GM12892 (cell line): ENCODE measurements at regions not wholly inside any gene's neighbourhood (a gene's known extent, or its start where the extent isn't known, plus 50 kb on each side); places are given as distances from the start of the nearest gene placed in this dataset.

ENCODE experiments used
- DNase-seq: peaks from one replicate; pipeline ENCODE4 v3.0.0; 2011; ENCODE audit not compliant: insufficient read length
- FAIRE-seq: peaks from 2 replicates; lab custom pipeline; 2011; peaks lifted over from hg19 to GRCh38; lab: Jason Lieb, UNC
- POLR2A ChIP-seq: IDR thresholded peaks from 2 replicates; pipeline ENCODE4 v1.6.1; 2011; ENCODE audit warnings: low read depth, low read length, control low read depth
- POLR2AphosphoS5 ChIP-seq: IDR thresholded peaks from 2 replicates; pipeline ENCODE4 v1.6.1; 2011; ENCODE audit warnings: low read depth, low read length, control low read depth
- TAF1 ChIP-seq: IDR thresholded peaks from 2 replicates; pipeline ENCODE4 v1.6.1; 2011; ENCODE audit warnings: low read depth, mild to moderate bottlenecking, control low read depth, low read length, borderline replicate concordance

DNA sequence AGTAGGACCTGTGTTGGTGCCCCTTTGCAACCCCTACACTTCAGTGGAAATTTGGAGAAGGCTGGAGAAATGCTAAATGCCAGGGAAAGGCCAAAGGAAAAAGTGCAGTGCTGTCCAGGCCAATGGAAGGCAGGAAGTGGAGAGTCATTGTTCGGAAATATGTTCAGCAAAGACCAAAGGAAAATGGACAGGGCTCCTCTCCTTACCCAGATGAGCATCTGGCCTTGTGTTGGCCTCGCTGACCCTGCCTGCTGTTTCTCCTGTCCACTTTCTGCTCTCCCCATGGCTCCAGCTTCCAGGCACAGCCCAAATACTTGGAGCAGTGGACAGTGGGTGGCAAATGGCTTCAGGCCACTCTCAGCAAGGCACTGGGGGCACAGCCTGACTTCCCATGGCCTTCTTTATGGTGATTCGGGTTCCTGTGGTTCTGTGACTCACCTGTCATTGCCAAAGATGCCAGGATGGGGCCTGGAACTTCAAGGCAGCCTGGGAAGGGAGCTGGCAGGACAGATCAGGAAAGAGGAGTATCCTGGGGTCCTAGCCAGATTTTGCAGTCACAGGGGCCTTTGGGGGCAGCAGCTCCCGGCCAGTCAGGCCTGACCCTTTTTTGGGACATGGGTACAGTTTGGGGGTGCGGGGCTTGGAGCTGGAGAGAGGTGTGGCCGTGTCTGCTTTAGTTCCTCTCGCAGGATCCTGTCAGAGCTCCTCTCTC lies 190.9 kb upstream of the SLC24A3 start:
- FAIRE-seq (no peak), DNase-seq (no peak)
- TF ChIP-seq POLR2A (no peak), TAF1 (no peak), POLR2AphosphoS5 (no peak)

DNA sequence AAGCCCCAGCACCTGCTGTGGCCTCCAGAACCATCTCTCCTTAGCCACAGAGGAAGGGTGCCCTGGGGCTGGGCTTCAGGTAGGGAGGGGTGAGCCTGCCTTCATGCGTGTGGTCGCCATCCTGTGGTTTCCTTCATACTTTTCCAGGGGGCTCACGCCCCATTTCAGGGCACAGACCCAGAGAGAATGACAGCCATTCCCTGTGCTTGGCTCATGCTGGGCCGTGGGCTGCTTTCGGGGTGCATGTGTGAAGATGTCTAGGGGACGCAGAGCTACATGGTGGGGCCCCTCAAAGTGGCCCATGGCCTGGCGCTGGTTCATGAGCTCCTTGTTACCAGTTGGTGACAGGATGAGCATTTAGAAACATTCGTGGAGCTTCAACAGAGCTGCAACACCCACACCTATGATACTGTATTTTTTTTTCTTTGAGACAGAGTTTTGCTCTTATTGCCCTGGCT lies 190.3 kb upstream of the SLC24A3 start:
- FAIRE-seq (no peak), DNase-seq (no peak)
- TF ChIP-seq POLR2A = no peak
- TF ChIP-seq POLR2AphosphoS5 = no peak
- no peak for TF ChIP-seq TAF1

DNA sequence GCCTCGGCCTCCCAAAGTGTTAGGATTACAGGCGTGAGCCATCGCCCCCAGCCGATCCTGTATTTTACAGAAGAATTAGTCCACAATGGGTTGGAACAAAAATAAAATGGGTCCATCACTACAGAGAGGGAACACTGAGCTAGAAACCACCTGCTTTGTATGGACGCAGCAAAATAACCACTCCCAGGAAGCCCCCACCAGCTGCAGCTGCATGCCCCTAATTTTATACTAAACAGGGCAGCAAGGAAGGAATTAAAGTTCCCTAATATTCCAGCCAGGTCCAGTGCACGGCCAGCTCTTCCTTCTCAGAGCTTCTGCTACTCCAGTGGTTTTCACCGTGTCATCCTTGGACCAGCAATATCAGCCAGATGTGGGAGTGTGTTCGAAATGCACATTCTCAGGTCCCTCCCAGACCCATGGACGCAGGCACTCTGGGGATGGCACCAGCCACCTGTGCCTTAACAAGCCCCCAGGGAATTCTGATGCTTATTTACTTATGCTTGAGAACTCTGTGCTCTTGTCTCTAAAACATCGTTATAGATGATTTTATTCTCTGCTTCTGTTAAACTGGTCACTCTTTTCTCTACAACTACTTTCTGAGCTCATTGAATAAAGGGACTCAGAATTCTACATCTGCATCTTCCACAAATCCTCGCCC lies 189.5 kb upstream of the SLC24A3 start:
- TF ChIP-seq POLR2AphosphoS5 = no peak
- no peak for DNase-seq
- no peak for FAIRE-seq

DNA sequence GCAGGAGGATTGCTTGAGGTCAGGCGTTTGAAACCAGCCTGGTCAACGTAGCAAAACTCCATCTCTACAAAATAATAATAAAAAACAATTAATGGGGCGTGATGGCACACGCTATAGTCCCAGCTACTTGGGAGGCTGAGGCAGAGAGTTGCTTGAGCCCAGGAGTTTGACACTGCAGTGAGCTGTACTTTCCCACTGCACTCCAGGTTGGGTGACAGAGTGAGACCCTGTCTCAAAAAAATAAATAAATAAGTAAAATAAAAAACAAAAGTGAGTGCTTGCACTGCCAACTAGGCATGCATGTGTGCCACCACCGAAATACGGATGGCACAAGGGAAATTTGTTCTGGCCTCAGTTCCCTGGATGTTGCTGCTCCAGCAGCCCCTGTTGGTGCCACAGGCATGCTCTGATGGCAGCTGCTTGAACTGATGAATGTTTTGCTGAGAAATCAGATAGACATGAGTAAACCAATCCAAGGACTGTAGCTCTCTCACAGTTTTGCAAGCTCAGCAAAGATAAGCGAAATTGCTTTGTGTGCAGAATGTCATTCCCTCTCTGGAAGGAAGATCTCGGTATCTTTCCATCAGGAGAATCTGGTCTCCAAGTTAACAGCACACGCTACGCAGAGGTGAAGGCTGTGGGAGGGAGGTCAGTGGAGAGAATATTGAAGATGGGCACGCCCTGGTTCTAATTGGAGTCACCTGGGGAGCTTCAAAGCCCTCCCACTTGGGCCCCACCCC lies 188.0 kb upstream of the SLC24A3 start:
- no peak for FAIRE-seq
- DNase-seq = no peak
- TF ChIP-seq POLR2AphosphoS5 (no peak), TAF1 (no peak), POLR2A (no peak)

DNA sequence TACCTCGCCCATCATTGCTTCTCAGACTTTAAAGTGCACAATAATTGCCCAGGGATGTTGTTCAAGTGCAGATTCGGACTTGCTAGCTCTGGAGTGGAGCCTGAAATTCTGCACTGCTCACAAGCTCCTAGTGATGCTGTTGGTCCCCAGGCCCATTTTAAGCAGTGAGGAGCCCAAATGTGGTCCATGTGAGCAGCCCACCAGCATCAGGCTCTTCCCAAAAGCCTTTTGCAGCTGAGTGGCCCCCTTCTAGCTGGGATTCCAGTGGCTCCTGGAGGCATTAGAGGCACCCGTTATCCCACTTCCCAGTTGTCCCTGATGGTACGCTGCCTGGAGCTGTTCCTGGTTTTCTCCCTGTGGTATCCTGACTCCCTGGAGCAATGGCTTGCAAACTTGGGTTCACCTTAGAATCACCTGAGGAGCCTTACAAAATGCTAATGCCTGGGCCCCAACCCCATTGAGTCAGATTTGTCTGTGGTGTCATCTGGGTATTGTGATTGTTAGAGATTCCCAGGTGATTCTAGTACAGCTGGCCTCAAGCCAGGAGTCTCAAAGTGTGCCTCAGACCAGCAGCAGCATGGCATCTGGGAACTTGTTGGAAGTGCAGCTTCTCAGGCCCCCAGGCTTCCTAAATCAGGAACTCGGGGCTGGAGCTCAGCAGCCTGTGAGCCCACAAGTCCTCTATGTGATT lies 186.9 kb upstream of the SLC24A3 start:
- DNase-seq (no peak), FAIRE-seq (no peak)
- TF ChIP-seq TAF1 = no peak
- no peak for TF ChIP-seq POLR2AphosphoS5
- no peak for TF ChIP-seq POLR2A

GRCh38 chr20:19026121-19026878 lies 186.1 kb upstream of the SLC24A3 start:
- no peak for TF ChIP-seq POLR2AphosphoS5
- no peak for TF ChIP-seq TAF1
- no peak for TF ChIP-seq POLR2A
- DNase-seq (peak; percentile 36), FAIRE-seq (peak; percentile 68)

GRCh38 chr20:19026901-19027644 lies 185.4 kb upstream of the SLC24A3 start:
- FAIRE-seq = no peak
- no peak for DNase-seq
- TF ChIP-seq POLR2AphosphoS5 (no peak), POLR2A (no peak), TAF1 (no peak)

- FAIRE-seq = no peak
- no peak for DNase-seq
- TF ChIP-seq TAF1 (no peak), POLR2A (no peak), POLR2AphosphoS5 (no peak)
Observed at GRCh38 chr20:19027971-19028370, 184.5 kb upstream of the SLC24A3 start.

- no peak for FAIRE-seq
- TF ChIP-seq TAF1 (no peak), POLR2AphosphoS5 (no peak), POLR2A (no peak)
- no peak for DNase-seq
Observed at GRCh38 chr20:19041787-19042186, 170.7 kb upstream of the SLC24A3 start.

DNA sequence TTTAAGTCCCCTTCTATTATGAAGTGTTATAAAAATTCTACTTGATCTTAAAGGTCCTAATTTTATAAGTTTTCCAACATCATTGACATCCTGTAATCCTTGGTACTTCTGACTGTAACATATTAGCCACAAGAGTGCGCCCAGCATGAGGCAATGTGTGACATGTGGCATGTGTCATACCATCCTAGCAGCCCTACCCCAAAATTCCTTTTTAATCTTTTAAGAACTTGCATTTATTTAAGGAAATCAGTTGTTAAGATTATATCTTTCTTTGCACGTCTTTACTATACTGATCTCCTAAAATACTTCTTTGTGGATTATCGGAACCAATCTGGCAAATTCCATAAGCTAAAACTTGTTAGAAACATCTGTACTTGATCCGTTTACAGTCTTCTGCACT lies 167.1 kb upstream of the SLC24A3 start:
- FAIRE-seq = no peak
- TF ChIP-seq POLR2A (no peak), TAF1 (no peak), POLR2AphosphoS5 (no peak)
- no peak for DNase-seq
